Activated CD8-positive, alpha-beta memory T cell treated with anti-CD3 and anti-CD28 coated beads, Interleukin-2, amount 50 U/mL, for 4 hours (primary cell): ENCODE measurements at regions not wholly inside any gene's neighbourhood (a gene's known extent, or its start where the extent isn't known, plus 50 kb on each side); places are given as distances from the start of the nearest gene placed in this dataset.

Experiments
- DNase-seq: peaks from one replicate; pipeline ENCODE4 v3.0.0-alpha.2; 2020

DNA sequence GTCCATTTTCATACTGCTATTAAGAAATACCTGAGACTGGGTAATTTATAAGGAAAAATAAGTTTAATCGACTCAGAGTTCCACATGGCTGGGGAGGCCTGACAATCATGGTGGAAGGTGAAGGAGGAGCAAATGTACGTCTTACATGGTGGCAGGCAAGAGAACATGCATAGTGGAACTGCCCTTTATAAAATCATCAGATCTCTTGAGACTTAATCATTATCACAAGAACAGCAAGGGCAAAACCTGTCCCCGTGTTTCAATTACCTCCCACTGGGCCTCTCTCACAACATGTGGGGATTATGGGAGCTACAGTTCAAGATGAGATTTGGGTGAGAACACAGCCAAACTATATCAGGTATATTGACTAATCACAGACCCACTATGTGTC is 370.2 kb upstream of the USP24 start:
- DNase-seq = no peak

- DNase-seq = no peak
These were observed 369.6 kb upstream of the USP24 start for GRCh38 chr1:55584526-55585401.

DNA sequence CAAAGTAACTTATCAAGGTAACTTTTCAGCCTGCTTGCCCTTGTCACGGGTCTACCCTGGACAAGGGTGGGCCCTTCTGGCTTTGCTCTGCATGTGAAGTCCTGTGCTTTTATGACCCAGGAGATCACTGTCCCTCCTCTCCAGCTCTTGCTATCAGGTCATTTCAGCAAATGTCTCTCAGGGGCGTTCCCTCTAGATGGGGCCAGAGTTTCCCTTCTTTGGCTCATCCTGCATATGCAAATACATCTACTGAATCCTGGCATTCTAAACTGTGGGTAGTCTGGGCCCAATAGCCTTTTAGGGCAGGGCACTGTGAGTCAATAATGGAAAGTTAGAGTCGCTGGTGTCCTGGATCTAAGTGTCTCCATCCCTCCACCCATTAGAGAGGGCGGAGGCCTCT is 366.9 kb upstream of the USP24 start:
- no peak for DNase-seq

DNA sequence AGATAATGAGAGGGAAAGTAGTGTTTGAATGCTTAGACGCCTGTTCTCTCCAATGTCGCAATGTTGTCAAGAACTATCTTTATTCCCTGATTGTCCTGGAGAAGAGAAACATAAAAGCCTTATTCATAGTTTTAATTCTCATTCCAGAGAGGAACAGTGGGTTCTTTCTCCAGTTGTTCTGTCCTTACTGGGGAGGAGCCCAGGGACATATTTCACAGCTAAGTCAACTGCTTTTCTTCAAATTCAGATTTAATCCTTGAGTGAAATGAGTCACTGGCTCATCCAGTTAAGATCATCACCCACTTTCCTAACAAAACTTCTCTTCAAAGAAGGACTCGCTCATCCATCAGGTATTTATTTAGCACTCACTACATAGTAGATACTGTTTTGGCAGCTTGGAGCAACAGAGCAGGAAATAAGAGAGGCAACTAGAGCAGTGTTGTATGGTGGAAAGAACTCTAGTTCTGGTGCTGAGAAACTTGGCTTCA is 365.7 kb upstream of the USP24 start:
- no peak for DNase-seq

DNA sequence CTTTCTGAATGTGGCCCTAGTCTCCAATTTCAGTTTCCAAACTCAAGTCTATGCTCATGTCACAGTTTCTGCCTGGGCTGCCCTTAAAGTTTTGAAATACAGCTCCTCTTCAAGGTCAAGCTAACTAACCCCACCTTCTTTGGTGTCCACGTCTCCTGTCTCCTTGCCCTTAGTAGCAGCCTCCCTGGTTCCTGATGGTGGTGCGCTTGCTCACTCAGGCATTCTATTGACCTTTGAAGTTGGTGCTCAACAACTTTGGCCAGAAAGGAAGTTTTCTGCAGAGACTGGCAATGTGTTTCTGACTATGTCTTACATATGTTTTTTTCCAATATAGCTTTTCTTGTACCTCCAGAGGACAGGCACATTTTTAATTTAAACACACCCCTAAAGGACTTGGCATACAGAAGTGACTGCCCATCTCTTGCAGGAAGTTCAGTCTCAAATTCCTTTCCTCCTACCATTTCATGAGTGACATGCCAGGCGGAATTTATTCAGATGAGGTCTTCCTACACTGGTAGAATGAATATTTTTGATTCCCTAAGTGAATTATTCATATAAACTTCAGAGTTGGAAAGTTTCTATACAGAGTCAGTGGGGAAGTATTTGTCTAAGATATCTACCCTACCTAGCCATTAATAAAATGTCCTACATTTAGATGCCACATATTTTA is 364.3 kb upstream of the USP24 start:
- DNase-seq = no peak

DNA sequence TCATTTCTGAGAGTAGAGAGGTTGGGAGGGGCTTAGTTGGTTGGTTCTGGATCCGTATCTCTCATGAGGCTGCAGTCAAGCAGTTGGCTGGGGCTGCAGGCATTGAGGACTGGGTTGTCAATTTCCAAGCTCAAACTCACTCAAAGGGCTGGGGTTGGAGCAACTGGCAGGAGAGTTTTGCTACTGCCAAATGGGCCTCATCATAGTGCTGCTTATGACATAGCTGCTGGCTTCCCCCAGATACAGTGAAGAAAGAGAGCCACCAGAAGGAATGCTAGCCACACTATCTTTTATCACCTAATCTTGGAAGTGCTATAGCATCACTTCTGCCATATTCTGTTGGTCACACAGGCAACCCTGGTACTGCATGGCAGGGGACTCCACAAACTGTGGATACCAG is 363.5 kb upstream of the USP24 start:
- DNase-seq = no peak

- DNase-seq = no peak
These were observed 360.6 kb upstream of the USP24 start for GRCh38 chr1:55575571-55576279.

DNA sequence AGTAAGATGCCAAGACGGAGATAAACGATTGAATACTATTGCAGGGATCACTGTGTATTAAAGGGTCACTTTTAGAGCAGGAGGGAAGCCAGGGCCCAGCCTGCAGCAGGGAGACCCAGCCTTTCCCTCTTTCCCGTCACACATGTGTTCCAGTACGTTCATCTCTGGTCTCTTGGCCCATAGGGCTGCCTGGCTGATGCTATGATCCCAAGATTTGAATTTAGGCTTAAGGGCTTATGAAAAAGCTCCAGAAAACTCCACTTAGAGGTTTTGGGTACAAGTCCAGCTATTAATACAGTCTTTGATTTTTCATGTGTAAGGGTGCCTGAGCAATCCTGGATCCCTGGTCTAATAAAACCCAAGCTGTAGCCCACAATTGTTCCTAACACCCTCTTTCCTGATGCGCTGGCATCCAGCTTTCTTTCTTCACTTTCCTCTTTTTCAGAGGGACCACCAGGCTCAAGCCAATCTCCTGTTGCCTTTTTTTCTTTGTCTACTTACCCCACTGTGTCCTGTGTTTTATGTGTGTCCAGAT is 359.6 kb upstream of the USP24 start:
- no peak for DNase-seq

- DNase-seq = no peak
These were observed 357.9 kb upstream of the USP24 start for GRCh38 chr1:55572878-55573734.

DNA sequence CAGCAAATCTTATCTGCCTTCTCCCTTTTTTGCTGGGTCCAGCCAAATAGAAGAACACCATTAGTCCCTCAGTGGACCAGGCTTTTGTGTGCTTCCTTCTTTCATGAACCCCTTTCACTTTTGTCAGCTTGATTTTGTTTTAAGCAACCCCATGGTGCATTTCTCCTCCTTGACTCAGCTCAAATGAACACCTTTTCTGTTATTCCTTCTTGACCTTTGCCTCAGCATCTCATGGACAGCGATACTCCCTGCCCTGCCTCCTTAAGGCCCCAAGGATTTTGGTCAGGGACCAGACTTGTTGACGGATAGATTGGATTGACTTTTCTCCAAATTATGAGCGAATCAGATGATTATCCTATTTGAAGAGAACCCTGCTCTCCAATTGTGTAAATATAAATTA is 356.6 kb upstream of the USP24 start:
- DNase-seq = no peak

- no peak for DNase-seq
These were observed 354.3 kb upstream of the USP24 start for GRCh38 chr1:55569417-55569816.

GRCh38 chr1:55568732-55569131 is 353.6 kb upstream of the USP24 start:
- no peak for DNase-seq

DNA sequence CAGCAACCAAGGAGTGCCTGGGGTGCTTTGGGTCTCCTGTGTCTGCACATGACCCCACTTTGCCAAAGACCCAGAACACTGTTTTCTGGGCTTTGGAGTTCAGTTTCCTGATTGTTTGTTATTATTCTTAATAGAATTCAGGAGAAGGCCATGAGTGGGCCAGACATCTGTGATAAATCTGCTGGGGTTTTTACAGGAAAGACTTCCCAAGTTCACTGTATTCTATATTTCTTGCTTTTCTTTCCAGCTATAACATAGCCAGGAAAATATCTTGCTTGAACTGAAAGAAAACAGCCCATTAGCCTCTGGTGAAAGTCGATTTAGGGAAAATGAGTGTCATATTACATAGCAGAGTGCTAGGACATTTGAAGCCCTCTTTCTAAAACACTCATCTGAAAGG is 345.1 kb upstream of the USP24 start:
- DNase-seq = no peak

GRCh38 chr1:55559842-55560241 is 344.7 kb upstream of the USP24 start:
- no peak for DNase-seq

DNA sequence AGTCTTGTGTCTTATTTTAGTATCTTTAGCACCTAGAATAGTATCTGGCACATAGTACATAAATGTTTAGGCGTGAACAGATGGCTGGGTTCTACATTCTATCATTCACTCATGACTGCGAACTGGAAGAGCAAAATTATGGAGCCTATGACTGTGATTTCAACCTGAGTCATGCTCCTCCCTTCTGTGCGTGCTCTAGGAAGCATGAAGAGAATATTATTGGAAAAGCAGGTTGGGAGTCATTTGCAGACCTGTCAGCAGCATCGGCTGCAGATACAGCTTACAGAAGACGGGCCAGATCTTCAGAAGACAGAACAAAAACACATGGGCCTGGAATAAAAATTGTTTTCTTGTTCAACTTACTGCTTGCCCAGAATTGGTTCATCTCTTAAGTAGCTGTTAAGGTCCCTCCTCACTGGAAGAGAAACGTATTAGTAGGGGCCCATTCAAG is 344.0 kb upstream of the USP24 start:
- DNase-seq = no peak

- no peak for DNase-seq
These were observed 343.4 kb upstream of the USP24 start for GRCh38 chr1:55558515-55558914.

DNA sequence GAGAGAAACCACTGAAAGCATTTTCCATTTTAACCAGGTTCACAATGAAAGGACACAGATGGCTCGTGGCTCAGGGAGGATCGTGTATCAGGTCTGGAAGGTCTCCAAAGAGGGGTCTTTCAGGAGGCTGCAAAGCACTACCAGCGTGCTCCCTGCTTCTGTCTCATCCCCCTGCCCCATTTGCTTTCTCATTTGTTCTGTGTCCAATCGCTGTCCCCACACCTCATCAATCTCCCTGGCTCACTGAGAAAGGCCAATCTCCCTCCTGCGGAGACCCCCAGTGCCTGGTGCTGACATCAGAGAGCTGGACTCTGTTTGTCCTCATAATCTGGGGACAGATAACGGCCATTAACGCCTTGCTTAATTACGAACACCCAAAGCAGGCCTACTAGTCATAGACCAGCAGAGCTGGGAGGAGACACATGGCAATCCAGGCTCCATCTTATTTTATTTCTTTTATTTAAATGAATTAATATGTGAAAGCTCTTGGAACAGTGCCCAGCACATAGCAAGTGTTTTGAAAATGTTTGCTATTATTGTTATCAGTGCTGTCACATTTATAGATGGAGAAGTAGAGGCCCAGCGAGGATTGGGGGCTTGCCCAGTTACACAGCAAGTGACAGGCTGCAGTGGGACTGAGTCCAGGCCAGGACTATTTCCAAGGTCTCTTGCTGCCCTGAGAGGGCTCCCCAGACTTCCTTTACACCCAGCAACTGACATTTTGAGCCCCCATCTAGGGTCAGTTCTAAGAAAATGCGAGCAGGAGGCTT is 341.0 kb upstream of the USP24 start:
- no peak for DNase-seq

GRCh38 chr1:55554611-55555010 is 339.4 kb upstream of the USP24 start:
- DNase-seq = no peak

DNA sequence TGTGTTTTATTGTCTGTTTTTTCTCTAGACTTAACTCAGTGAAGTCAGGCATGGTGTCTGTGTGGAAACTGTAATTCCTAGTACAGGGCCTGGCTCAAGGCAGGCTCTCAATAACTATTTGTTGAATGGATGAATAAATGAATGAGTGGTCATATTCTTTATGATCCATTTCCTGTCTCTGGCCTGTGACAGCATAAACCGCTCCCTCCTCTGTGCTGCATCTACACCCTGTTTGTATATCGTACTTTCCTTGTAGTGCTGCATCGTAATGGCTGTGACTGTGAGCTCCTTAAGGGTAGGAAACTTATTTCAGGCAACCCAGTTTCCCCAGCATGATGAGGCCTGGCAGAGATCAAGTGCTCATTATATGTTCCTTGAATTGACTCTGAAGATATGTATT is 337.5 kb upstream of the USP24 start:
- no peak for DNase-seq

DNA sequence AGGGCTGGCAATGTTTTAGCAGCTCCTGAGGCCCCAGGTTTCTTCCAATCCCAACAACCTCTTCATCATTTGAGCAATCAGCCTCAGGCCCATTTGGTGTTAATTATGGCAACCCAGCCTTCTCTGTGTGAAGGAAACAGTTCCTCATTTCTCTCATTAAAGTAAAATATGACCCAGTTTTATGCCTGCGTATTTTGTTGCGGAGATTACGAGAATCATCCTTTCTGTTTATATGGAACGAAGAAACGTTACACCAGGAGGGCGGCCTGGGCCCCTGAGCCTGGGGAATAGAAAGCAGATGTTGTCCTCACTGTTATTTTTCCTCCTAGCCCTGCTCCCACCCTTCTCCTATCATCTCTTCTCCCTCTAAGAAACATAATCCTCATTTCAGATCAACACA is 332.2 kb upstream of the USP24 start:
- DNase-seq = no peak

GRCh38 chr1:55546553-55546952 is 331.4 kb upstream of the USP24 start:
- DNase-seq = no peak

GRCh38 chr1:55544826-55545225 is 329.7 kb upstream of the USP24 start:
- no peak for DNase-seq
